Pancreas (tissue), 10 donors: ENCODE measurements at regions not wholly inside any gene's neighbourhood (a gene's known extent, or its start where the extent isn't known, plus 50 kb on each side); places are given as distances from the start of the nearest gene placed in this dataset.

Experiments
- ATAC-seq, 4 donors: fragments of 200-7000 bp; cut with Tn5 transposase; one replicate each; pipeline versions ENCODE4 v1.8.0 to v1.9.1; 2020; ENCODE audit warnings: mild to moderate bottlenecking in 4 of 4, moderate library complexity in 4 of 4
- DNase-seq, 6 donors: peaks; one replicate each; pipeline ENCODE4 v3.0.0-alpha.2; 2020
- FAIRE-seq: peaks from 2 replicates; lab custom pipeline; 2012; peaks lifted over from hg19 to GRCh38; lab: Jason Lieb, UNC
- H3K27ac ChIP-seq, 4 donors: fragments of 200-600 bp; sonication (generic); 1 replicate in 3 of 4; 2 replicates in 1 of 4; pipeline versions ENCODE4 v1.5.0 to v1.8.0; 2020
- H3K27me3 ChIP-seq, 4 donors: fragments of 200-600 bp; one replicate each; pipeline ENCODE4 v1.8.0; 2021
- H3K36me3 ChIP-seq, 3 donors: fragments of 200-600 bp; sonication (generic) in 1 of 3; one replicate each; pipeline versions ENCODE4 v1.5.0 to v1.8.0; 2020 to 2021
- H3K4me1 ChIP-seq, 3 donors: fragments of 200-600 bp; one replicate each; pipeline ENCODE4 v1.8.0; 2021
- H3K4me3 ChIP-seq, 4 donors: fragments of 200-600 bp; sonication (generic) in 2 of 4; one replicate each; pipeline versions ENCODE4 v1.5.0 to v1.8.0; 2020 to 2021
- H3K9me3 ChIP-seq, 4 donors: fragments of 200-600 bp; one replicate each; pipeline ENCODE4 v1.8.0; 2021
- WGBS, 2 donors: extraction: QIAGEN DNeasy Blood & Tissue Kit; methylation state at CpG; one replicate each; pipeline ENCODE4 v1.1.7; 2013; 5-methylcytosine and 5-hydroxymethylcytosine counted together
- intact Hi-C, 3 donors: fragments of 100-400 bp; cut with DNase I; formaldehyde crosslinking; loops; one replicate each; pipeline versions ENCODE4 v1.11.1 to v1.14.2; 2022
- TF ChIP-seq, protein P1 (sequence below), 4 donors: fragments of 200-600 bp; sonication (generic) in 3 of 4; IDR thresholded peaks; one replicate each; pipeline versions ENCODE4 v1.5.0 to v1.8.0; 2021; ENCODE audit warnings: antibody characterized with exemption in 4 of 4
- donor health status: healthy with polysubstance abuse.
- donor health status: DM: no; HTN: no; CAD: no; lungs with moderate emphysema.
- donor health status: DM: no; HTN: no; CAD: no.
- donor health status: control.
- donor health status: control.
- donor health status: Bipolar disorder and iron deficiency.
- donor health status: DM: yes; HTN: yes; CAD: no.
- donor health status: DM: no; HTN: no; CAD: no.
- donor health status: DM: no; HTN: no; CAD: no.
- donor health status: DM: yes; HTN: yes; CAD: no.

DNA sequence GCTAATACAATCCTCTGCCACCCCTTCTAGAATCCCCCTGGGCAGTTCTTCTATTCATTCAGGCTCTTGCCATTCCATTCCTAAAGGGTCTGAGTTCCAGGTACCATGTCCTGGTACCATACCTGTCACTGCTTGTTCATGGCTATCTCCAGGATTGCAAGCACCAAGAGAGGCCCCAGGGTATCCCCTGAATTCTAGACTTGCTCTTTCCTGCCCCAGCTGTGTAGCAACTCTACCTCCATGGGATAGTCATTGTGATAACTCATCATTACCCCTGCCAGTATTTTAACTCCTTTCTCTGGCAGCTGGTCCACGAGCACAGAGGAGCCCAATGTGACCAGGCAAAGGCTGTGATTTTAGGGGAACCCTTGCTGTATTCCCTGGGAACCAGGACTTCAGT, 143.7 kb upstream of the CDH5 start:
- H3K9me3 ChIP-seq: no peaks in the 10 kb centered on the region
- no peak for DNase-seq
- FAIRE-seq: no peak
- H3K27me3 ChIP-seq: no peaks in the 10 kb centered on the region
- H3K36me3 ChIP-seq: no peaks in the 10 kb centered on the region
- H3K4me1 ChIP-seq: no peaks in the 10 kb centered on the region
- no peak overlapping the region for H3K4me3 ChIP-seq
- WGBS, 2 donors: 44 to 56% methylated on average over 1 of the region's 1 CpG
- ATAC-seq: no peak
- TF ChIP-seq, protein P1, sequence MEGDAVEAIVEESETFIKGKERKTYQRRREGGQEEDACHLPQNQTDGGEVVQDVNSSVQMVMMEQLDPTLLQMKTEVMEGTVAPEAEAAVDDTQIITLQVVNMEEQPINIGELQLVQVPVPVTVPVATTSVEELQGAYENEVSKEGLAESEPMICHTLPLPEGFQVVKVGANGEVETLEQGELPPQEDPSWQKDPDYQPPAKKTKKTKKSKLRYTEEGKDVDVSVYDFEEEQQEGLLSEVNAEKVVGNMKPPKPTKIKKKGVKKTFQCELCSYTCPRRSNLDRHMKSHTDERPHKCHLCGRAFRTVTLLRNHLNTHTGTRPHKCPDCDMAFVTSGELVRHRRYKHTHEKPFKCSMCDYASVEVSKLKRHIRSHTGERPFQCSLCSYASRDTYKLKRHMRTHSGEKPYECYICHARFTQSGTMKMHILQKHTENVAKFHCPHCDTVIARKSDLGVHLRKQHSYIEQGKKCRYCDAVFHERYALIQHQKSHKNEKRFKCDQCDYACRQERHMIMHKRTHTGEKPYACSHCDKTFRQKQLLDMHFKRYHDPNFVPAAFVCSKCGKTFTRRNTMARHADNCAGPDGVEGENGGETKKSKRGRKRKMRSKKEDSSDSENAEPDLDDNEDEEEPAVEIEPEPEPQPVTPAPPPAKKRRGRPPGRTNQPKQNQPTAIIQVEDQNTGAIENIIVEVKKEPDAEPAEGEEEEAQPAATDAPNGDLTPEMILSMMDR (IDR thresholded peaks at IDR 0.05): no peak
- intact Hi-C loops: no loop called here
- H3K27ac ChIP-seq: no peak overlapping the region

DNA sequence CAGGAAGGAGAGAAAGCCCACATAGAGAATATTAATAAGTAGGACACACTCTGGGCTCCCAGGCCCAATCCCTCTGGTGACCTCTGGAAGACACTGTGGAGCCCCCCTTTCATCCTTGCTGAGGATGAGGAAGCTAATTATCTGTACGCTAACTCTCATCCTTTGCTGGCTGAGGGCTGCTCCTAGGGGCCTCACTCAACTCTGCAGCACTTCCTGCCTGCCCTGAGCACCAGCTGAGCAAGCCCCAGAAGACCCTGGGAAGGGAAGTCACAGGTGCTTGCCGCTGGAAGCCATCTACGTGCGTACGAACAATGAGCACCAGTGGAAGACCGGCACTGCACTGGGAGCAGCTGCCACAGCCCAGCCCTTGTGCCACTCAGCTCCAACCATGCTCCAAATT, 145.8 kb upstream of the CDH5 start:
- TF ChIP-seq, protein P1 (IDR thresholded peaks at IDR 0.05): no peak
- Histone ChIP-seq H3K27me3 (no peaks in the 10 kb centered on the region), H3K9me3 (no peaks in the 10 kb centered on the region), H3K27ac (no peak overlapping the region), H3K4me3 (no peak overlapping the region), H3K4me1 (no peaks in the 10 kb centered on the region), H3K36me3 (no peaks in the 10 kb centered on the region)
- WGBS, 2 donors: 48 to 60% methylated on average over 6 of the region's 6 CpGs
- no peak for DNase-seq
- no peak for FAIRE-seq
- no peak for ATAC-seq
- intact Hi-C loops: no loop called here

DNA sequence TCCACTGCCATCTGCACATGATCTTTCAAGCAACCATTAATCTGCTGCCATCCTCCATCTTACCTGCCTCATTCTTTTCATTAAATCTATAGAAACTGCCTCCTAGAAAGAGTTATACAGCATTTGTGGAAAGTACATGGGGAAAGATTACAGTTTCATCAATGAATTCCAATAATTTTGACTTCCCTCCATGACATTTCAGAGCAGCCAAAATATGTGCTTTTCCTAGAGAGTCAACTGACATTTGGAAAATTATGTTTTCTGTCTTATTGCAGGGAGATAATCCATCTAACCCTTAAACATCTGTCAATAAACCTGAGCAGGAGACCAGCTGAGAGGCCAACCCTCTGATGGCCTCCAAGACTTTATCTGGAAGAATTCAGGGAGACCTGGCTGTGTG, 147.0 kb upstream of the CDH5 start:
- Histone ChIP-seq H3K27me3 (no peaks in the 10 kb centered on the region), H3K4me1 (no peaks in the 10 kb centered on the region), H3K36me3 (no peaks in the 10 kb centered on the region), H3K27ac (no peak overlapping the region), H3K9me3 (no peaks in the 10 kb centered on the region), H3K4me3 (no peak overlapping the region)
- intact Hi-C loops: no loop called here
- FAIRE-seq (no peak), ATAC-seq (no peak), DNase-seq (no peak)
- TF ChIP-seq, protein P1 (IDR thresholded peaks at IDR 0.05): no peak

DNA sequence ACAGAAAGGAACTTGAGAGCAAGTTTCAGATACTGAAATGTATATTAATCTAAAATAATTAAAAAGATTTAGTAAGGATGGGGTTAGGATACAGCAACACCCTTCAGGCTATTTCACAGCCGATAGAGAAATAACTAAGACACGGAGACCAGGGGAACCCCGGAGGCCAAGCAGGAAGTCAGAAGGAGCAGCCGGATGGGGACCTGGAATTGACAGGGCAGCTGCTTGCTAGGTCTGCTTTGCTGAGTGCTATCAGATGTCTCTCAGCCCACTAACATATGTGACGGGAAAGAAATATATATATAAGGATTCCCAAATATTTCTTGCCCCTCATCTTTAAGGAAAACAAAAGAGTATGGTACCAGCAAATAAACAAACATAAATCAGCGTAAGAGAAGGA, 154.1 kb upstream of the CDH5 start:
- no peaks in the 10 kb centered on the region for H3K9me3 ChIP-seq
- no peak overlapping the region for H3K27ac ChIP-seq
- H3K27me3 ChIP-seq: peaks cover 0 to 3% (median 0%) of the 10 kb centered on the region in 4 donors
- intact Hi-C loops: no loop called here
- no peak for ATAC-seq
- FAIRE-seq: no peak
- WGBS, 2 donors: 38 to 43% methylated on average over 6 of the region's 6 CpGs
- H3K36me3 ChIP-seq: no peaks in the 10 kb centered on the region
- no peak overlapping the region for H3K4me3 ChIP-seq
- no peak for DNase-seq
- no peaks in the 10 kb centered on the region for H3K4me1 ChIP-seq
- TF ChIP-seq, protein P1 (IDR thresholded peaks at IDR 0.05): no peak

DNA sequence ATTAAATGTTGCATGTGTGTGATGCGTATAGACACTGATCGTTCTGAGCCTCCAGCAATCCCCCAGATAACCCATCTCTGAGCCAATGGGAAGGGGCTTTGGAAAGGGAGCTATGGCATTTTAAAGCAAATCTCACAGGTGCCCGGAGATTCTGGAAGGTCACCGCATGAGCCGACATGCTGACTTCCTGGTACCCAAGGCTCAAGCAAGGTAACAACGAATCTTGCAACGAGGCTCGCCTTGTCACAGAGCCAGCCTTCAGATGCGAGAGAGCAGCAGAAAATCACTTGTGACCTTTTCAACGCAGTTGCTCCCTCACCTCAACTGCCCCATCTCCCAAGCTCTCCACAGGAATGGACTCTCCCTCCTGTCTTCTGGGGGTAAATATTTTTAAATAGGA, 154.8 kb upstream of the CDH5 start:
- no peaks in the 10 kb centered on the region for H3K4me1 ChIP-seq
- WGBS, 2 donors: 60 to 73% methylated on average over 10 of the region's 10 CpGs
- ATAC-seq (no peak), FAIRE-seq (no peak), DNase-seq (no peak)
- intact Hi-C loops: no loop called here
- H3K9me3 ChIP-seq: no peaks in the 10 kb centered on the region
- TF ChIP-seq, protein P1 (IDR thresholded peaks at IDR 0.05): no peak
- H3K36me3 ChIP-seq: no peaks in the 10 kb centered on the region
- no peak overlapping the region for H3K27ac ChIP-seq
- no peak overlapping the region for H3K4me3 ChIP-seq
- peaks cover 0 to 3% (median 0%) of the 10 kb centered on the region in 4 donors for H3K27me3 ChIP-seq
